GM20000 (cell line): ENCODE measurements at regions not wholly inside any gene's neighbourhood (a gene's known extent, or its start where the extent isn't known, plus 50 kb on each side); places are given as distances from the start of the nearest gene placed in this dataset.

Source experiments
- DNase-seq: peaks from one replicate; pipeline ENCODE4 v3.0.0; 2012; ENCODE audit warnings: low spot score
- TF ChIP-seq, protein P1 (sequence below): IDR thresholded peaks from 2 replicates; pipeline ENCODE4 v1.5.1; 2012; ENCODE audit warnings: mild to moderate bottlenecking, control low read depth; ENCODE audit errors: extremely low read depth, missing control alignments

DNA sequence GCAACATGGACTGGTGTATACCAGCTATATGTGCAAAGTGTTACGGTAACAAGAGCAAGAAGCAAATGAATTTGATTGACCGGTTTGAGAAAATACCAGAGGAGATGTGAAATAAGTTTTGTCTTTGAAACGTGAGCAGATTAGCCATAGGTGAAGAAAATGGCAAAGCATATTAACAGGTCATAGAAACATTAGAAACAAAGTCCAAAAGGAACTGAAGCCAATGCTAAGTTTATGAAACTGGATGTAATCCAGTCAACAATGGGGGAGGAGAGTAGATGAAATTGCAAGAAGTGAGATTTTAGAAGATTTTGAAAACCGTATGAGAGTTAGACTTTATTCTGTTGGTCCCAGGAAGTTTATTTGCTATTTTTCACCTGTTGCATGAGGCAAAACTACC, 1315.4 kb upstream of the CHAC2 start:
- DNase-seq = no peak
- TF ChIP-seq, protein P1, sequence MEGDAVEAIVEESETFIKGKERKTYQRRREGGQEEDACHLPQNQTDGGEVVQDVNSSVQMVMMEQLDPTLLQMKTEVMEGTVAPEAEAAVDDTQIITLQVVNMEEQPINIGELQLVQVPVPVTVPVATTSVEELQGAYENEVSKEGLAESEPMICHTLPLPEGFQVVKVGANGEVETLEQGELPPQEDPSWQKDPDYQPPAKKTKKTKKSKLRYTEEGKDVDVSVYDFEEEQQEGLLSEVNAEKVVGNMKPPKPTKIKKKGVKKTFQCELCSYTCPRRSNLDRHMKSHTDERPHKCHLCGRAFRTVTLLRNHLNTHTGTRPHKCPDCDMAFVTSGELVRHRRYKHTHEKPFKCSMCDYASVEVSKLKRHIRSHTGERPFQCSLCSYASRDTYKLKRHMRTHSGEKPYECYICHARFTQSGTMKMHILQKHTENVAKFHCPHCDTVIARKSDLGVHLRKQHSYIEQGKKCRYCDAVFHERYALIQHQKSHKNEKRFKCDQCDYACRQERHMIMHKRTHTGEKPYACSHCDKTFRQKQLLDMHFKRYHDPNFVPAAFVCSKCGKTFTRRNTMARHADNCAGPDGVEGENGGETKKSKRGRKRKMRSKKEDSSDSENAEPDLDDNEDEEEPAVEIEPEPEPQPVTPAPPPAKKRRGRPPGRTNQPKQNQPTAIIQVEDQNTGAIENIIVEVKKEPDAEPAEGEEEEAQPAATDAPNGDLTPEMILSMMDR = no peak

DNA sequence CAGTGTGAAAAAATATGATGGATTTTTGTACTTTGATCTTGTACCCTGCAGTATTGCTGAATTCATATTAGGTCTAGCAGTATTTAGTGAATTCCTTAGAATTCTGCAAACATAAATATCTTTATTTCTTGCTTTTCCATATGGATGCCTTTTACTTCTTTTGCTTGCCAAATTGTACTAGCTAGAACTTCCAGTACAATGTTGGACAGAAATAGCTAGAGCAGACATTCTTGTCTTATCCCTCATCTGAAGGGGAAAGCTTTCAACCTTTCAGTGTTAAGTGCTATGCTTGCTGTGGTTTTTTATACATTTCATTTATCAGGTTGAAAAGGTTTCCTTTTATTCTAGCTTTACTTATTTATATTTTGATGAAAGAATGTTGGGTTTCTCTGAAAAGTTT, 1321.9 kb upstream of the CHAC2 start:
- TF ChIP-seq, protein P1 = no peak
- no peak for DNase-seq

DNA sequence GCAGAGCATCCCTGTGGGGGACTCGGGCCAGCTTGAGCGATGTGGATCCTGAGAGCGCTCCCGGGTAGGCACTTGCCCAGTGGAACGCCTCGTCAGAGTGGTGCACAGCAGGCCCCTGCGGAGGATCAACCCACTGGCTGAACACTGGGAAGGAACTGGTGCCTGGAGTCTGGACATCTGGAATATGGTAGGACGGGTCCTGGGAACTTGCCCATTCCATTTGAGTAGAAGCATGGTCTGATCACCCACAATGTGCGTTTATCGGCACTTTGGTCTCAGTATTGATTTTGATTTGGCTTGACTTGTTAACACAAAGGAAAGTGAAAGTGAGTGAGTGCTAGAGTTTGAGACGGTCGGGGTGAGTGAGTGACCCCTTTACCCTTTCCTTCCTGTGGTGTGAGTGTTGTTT, 1336.2 kb upstream of the CHAC2 start:
- TF ChIP-seq, protein P1 = no peak
- no peak for DNase-seq

DNA sequence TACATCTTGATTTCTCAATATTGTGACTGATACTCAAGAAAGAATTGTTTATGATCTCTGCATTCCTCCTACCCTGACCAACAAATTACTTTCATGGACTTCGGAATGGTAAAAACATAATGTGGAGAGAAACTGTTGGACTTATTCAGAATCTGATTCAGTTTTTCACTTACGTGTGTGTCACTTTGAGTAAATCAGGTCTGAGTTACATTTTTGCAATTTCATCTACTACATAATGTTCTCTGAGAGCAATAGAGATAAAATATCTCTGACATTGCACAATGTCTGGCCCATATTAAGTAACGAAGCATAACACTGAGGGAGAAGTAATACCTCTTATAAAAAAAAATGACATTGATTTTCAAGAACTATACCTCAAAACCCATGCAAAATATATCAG, 1337.9 kb upstream of the CHAC2 start:
- DNase-seq = no peak
- TF ChIP-seq, protein P1 = no peak

DNA sequence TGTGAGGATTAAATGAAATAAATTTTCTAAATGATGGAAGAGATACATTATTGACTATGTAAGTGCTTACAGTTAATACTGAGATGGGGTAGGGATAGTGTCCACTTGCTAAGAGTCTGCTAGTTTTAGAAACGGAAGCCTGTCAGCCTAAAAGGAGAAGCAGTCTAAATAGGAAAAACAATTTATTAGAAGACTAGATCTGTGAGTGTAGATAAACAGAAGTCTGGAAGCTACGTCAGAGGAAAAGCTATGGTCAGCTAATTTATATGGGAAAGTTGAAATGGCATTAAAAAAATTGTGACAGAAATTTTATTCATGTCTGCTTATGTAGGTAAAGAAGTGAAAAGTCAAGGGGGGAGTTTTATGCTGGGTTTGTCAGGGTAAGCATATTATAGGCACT, 1338.4 kb upstream of the CHAC2 start:
- no peak for DNase-seq

DNA sequence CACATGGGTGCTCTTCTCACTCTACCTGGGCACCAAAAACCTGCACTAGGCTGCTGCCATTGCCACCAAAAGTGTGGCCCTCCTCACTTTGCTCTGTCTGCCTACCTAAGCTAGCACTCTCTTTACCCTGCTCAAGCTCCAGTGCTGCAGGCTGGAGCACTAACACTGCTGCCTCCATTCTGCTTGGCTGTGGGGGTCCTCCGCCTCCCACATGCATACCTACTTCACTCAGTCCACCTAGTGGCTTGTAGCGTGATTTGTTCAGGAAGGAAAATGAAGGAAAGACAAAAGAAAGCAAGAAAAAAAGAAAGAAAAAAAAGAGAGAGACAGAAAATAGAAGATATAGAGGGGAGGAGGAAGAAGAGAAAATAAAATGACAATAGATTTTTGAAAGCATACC, 1339.4 kb upstream of the CHAC2 start:
- DNase-seq = no peak
- TF ChIP-seq, protein P1 = no peak

More for the DNA sequence above, 1338.4 kb upstream of the CHAC2 start:
- TF ChIP-seq, protein P1 = no peak

DNA sequence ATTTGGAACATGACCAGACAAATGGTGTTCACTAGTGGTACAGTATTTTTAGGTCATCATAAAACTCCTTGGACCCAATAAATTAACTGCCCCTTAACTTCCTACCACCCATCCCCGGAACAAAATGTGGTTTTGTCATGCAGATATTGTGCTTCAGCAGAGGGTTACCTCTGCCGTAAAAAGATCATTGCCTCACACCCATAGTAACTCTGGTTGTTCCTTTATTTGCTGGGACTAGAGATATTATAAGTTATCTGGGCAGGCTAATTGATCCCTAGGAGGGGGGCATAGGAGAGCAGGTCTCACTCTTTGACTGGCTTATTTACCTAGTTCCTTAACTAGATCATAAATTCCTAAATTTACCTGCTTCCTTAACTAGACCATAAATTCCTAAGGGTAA, 1343.9 kb upstream of the CHAC2 start:
- DNase-seq = no peak
- TF ChIP-seq, protein P1 = no peak
